A549 (cell line): ENCODE measurements at regions not wholly inside any gene's neighbourhood (a gene's known extent, or its start where the extent isn't known, plus 50 kb on each side); places are given as distances from the start of the nearest gene placed in this dataset.

Experiments used
- CBX8 ChIP-seq: fragments of 200-600 bp; sonication (generic); IDR thresholded peaks from 2 replicates; pipeline ENCODE4 v1.6.1; 2016
- RAD21 ChIP-seq, 2 experiments: fragments of >200 bp in 1 of 2; sonication (Bioruptor Twin) in 1 of 2; formaldehyde crosslinking in 1 of 2; IDR thresholded peaks in 1 of 2; conservative IDR thresholded peaks in 1 of 2; 2 replicates in 1 of 2; 3 replicates in 1 of 2; pipeline ENCODE4 v1.6.1; 2012 to 2018; ENCODE audit warnings: inconsistent platforms in 1 of 2
- TF ChIP-seq, protein P1 (sequence below): fragments of 200-600 bp; sonication (generic); IDR thresholded peaks from 2 replicates; pipeline ENCODE4 v1.6.1; 2016; ENCODE audit warnings: antibody characterized with exemption, mild to moderate bottlenecking, moderate library complexity
- TF ChIP-seq, protein P2 (sequence below): fragments of >200 bp; sonication (Bioruptor Twin); formaldehyde crosslinking; IDR thresholded peaks from 3 replicates; pipeline ENCODE4 v1.5.1; 2016

GRCh38 chr1:80154176-80154575 lies 1147.6 kb upstream of the ADGRL4 start:
- TF ChIP-seq, protein P1, sequence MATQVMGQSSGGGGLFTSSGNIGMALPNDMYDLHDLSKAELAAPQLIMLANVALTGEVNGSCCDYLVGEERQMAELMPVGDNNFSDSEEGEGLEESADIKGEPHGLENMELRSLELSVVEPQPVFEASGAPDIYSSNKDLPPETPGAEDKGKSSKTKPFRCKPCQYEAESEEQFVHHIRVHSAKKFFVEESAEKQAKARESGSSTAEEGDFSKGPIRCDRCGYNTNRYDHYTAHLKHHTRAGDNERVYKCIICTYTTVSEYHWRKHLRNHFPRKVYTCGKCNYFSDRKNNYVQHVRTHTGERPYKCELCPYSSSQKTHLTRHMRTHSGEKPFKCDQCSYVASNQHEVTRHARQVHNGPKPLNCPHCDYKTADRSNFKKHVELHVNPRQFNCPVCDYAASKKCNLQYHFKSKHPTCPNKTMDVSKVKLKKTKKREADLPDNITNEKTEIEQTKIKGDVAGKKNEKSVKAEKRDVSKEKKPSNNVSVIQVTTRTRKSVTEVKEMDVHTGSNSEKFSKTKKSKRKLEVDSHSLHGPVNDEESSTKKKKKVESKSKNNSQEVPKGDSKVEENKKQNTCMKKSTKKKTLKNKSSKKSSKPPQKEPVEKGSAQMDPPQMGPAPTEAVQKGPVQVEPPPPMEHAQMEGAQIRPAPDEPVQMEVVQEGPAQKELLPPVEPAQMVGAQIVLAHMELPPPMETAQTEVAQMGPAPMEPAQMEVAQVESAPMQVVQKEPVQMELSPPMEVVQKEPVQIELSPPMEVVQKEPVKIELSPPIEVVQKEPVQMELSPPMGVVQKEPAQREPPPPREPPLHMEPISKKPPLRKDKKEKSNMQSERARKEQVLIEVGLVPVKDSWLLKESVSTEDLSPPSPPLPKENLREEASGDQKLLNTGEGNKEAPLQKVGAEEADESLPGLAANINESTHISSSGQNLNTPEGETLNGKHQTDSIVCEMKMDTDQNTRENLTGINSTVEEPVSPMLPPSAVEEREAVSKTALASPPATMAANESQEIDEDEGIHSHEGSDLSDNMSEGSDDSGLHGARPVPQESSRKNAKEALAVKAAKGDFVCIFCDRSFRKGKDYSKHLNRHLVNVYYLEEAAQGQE = no peak
- TF ChIP-seq RAD21 (conservative IDR thresholded peaks at IDR 0.05 in 1 of 2, IDR thresholded peaks at IDR 0.05 in 1 of 2) = no peak
- TF ChIP-seq CBX8 = no peak
- TF ChIP-seq, protein P2, sequence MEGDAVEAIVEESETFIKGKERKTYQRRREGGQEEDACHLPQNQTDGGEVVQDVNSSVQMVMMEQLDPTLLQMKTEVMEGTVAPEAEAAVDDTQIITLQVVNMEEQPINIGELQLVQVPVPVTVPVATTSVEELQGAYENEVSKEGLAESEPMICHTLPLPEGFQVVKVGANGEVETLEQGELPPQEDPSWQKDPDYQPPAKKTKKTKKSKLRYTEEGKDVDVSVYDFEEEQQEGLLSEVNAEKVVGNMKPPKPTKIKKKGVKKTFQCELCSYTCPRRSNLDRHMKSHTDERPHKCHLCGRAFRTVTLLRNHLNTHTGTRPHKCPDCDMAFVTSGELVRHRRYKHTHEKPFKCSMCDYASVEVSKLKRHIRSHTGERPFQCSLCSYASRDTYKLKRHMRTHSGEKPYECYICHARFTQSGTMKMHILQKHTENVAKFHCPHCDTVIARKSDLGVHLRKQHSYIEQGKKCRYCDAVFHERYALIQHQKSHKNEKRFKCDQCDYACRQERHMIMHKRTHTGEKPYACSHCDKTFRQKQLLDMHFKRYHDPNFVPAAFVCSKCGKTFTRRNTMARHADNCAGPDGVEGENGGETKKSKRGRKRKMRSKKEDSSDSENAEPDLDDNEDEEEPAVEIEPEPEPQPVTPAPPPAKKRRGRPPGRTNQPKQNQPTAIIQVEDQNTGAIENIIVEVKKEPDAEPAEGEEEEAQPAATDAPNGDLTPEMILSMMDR = no peak
